MM.1S (cell line): ENCODE measurements at regions not wholly inside any gene's neighbourhood (a gene's known extent, or its start where the extent isn't known, plus 50 kb on each side); places are given as distances from the start of the nearest gene placed in this dataset.

Experiments
- CTCF ChIP-seq: fragments of 300-600 bp; sonication (generic); IDR thresholded peaks from 2 replicates; pipeline ENCODE4 v1.5.1; 2016; ENCODE audit warnings: antibody characterized with exemption, low read length, mixed read lengths
- EZH2 ChIP-seq: fragments of 300-600 bp; sonication (generic); optimal IDR thresholded peaks from 2 replicates; pipeline ENCODE3; 2017; ENCODE audit warnings: low read depth, mild to moderate bottlenecking, antibody characterized with exemption, low read length, mixed read lengths
- EZH2phosphoT487 ChIP-seq: fragments of 300-600 bp; sonication (generic); IDR thresholded peaks from 2 replicates; pipeline ENCODE4 v1.6.1; 2018; ENCODE audit warnings: antibody characterized with exemption, low read length

DNA sequence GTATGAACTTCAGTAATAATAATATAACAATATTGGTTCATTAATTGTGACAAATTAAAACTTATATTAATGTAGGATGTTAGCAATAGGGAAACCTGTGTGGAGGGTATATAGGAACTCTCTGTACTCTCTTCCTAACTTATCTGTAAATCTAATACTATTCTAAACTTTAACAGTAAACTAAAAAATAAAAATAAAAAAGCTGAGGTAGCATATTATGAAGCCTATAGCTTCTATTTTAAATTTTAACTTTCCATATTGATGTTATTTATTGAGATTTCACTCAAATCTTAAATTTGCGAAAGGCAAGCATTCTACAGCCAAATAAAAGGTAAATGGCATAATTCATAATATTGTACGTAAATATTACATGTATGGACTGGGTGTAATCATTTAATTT is 326.4 kb downstream of the MEI4 start:
- TF ChIP-seq CTCF (no peak), EZH2 (no peak), EZH2phosphoT487 (no peak)
